ENCODE measurements at regions not wholly inside any gene's neighbourhood (a gene's known extent, or its start where the extent isn't known, plus 50 kb on each side); places are given as distances from the start of the nearest gene placed in this dataset.
A peak's percentile ranks its signal among the peaks of the same experiment; 100 is the strongest.
"Not testable (repeated sequence)": the region's sequence is repeated elsewhere in the genome, so short reads cannot be mapped to it uniquely, and the experiment has no call there.

GRCh38 chr14:35932659-35933159 is 106.6 kb downstream of the BRMS1L start:
- peak; percentile 35 for DNase-seq

DNA sequence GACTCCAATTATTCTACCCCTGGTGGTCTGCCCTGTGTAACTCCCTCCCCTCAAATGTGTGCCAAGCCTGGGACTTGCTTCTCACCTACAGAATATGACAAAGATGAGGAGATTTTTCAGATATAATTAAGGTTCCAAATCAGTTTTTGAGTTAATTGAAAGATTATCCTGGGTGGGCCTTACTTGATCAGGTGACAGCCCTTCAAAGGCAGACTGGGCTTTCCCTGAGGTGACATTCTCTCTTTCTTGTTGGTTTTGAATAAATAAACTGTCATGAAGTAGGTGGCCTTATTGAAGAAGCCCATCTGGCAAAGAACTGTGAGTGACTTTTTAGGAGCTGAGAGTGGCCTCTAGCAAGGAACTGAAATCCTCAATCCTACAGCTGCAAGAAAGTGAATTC is 106.0 kb downstream of the BRMS1L start:
- no peak for DNase-seq

- DNase-seq: no peak
Measured at GRCh38 chr14:35931346-35931745, 105.2 kb downstream of the BRMS1L start.

DNA sequence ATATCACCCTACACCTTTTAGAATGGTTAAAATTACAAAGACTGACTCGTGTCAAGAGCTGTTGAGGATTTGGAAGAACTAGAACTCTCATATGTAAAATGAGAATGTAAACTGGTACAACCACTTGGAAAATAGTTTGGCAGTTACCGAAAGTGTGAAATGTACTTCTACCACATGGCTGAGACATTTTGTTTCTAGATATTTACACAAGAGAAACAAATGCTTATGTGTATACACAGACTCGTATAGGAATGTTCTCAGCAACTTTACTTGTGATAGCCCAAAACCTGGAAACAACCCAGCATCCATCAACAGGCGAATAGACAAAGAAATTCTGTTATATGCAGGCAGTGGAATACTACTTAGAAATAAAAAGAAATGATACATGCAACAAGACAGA is 103.0 kb downstream of the BRMS1L start:
- no peak for DNase-seq

- peak; percentile 4 for DNase-seq
Measured at GRCh38 chr14:35927727-35928126, 101.6 kb downstream of the BRMS1L start.

- DNase-seq: no peak
Measured at GRCh38 chr14:35925319-35925718, 99.2 kb downstream of the BRMS1L start.

- DNase-seq: not testable (repeated sequence)
Measured at GRCh38 chr14:35922590-35922989, 96.5 kb downstream of the BRMS1L start.

- DNase-seq: no peak
Measured at GRCh38 chr14:35921745-35922144, 95.6 kb downstream of the BRMS1L start.

Measured in stimulated activated CD4-positive, alpha-beta T cell treated with anti-CD3 and anti-CD28 coated beads, Interleukin-1b, Interleukin-23, amount 100 ng/mL, for 48 hours (primary cell).